ENCODE measurements at regions not wholly inside any gene's neighbourhood (a gene's known extent, or its start where the extent isn't known, plus 50 kb on each side); places are given as distances from the start of the nearest gene placed in this dataset.
A peak's percentile ranks its signal among the peaks of the same experiment; 100 is the strongest.

DNA sequence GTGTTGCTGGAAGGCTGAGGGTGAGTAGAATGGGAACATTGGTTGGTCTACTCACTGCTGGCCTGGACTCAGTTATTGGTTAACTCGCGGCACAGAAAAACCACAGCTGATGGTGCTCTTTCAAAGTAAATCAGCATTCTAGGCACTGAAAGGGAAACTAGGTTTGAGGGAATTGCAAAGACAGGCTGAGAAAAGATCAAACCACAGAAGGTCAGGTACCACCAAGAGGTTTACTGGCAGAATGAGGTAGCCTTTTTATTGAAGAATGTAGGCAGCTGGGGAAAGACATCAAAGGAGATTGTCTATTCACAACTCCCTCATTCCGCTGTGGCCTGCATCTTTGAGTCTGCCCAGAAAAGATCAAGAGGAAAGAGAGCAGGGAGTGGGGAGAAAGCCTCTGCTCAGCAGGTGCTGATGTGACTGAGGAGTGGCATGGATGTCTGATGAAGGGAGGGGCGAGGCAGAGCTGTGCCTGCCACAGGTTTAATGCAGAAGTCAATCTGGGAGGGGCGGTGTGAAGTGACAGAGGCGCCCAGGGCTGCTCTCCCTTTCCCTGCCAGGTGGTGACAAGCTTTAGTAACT lies 255.5 kb downstream of the MAN2A1 start:
- peak; percentile 21 for DNase-seq (ENCODE audit: low read depth)

DNA sequence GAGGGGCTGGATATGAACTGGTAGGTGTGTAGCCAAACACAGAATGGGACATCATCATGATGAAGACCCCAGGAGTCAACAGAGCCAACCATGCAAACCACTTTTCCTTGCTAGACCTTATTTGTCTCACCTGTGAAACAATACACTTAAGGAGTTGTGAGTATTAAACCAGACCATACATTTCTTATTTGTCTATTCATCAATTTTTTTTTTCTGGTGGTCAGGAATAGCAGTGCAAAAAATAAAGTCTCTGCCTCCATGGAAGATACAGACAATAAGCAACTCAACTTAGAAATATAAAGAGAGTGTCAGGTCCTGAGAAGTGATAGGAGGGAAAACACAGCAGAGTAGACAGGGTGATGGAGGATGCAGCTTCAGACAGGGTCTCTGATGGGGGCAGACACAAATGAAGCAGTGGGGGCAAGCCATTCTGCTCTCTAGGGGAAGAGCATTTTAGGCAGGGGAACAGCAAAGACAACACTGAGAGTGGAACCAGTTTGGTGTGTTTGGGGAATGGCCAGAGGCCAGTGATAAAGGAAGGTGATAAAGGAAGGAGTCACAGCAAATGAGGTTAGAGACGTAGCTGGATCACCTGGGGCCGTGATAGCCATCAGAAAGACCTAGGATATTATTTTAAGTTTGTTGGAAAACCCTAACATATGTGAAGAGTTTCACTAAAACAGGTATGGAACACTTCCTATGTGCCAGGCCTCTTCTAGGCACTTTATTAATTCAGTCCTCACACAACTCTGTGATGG lies 256.2 kb downstream of the MAN2A1 start:
- DNase-seq (ENCODE audit: low read depth) = no peak

DNA sequence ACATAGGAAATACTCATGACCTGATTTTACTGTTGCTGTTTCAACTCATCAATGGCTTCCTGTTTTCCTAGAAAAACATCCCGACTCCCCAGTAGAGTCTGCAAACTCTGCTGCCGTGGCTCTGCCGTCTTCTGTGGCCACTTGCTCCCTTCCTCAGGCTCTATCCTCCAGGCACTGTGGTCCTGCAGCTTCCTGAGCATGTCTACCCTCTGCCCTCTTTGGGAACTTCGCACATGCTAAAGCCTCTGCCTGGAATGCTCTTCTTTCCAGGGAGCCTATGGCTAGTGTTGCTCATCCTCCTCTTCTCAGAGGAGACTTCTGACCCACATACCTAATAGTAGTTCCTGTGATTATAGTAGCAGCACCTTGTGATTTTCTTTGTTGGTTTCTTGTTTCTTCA lies 256.9 kb downstream of the MAN2A1 start:
- no peak for DNase-seq (ENCODE audit: low read depth)

DNA sequence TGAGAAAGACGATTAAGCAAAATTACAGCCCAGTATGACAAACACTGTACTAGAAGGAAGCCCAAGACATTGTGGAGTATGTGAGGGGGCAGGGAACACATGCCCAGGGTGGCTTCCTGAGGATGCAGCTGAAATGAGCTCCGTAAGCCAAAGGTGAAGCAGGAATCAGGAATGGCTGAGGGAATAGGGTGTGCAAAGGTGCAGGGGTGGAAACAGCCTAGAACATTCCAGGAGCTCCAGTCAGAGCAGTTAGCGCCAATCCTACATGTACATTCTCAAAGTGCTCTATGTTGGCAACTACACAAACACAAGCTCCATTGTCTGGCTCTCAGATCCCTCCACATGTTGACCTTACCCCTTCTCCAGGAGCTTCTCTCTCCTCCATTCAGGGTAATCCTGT lies 257.9 kb downstream of the MAN2A1 start:
- DNase-seq (ENCODE audit: low read depth) = no peak

GRCh38 chr5:109950634-109951033 lies 260.9 kb downstream of the MAN2A1 start:
- no peak for DNase-seq (ENCODE audit: low read depth)

DNA sequence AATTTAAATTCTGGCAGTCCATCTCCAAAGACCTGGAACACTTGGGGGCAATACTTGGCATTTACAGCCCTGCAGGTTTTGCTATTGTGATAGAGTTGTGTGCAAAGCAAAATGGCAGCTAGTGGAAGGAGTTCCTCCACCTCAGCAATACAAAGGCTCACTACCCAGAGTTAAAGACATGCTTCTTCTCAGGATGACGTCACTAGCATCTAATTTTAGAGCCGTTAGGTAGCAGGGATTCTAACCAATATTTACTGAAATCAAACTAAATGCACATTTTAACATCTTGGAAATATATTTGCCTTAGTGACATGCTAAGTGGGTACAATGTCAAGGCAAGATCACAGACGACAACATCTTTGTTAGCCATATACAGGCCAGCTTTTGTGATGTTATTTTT lies 261.6 kb downstream of the MAN2A1 start:
- DNase-seq (ENCODE audit: low read depth) = no peak

GRCh38 chr5:109951758-109952157 lies 262.0 kb downstream of the MAN2A1 start:
- no peak for DNase-seq (ENCODE audit: low read depth)

GRCh38 chr5:109953761-109954160 lies 264.0 kb downstream of the MAN2A1 start:
- DNase-seq (ENCODE audit: low read depth) = peak; percentile 46

GRCh38 chr5:109956884-109957283 lies 267.2 kb downstream of the MAN2A1 start:
- no peak for DNase-seq (ENCODE audit: low read depth)

DNA sequence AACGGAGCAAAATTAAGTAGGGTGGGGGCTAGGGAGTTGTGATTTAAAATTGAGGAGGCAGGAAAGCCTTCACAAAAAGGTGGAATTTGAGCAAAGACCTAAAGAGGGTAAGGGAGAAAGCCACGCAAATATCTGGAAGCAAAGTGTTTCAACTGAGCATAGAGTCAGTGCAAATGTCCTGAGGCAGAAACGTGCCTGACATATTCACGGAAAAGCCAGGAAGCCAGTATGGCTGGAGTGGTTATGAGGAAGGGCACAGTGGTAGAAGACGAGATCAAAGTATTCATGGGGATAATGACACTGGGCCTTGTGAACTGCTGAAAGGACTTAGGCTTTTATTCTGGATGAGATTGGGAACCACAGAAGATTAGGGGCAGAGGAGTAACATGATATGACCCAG lies 268.4 kb downstream of the MAN2A1 start:
- DNase-seq (ENCODE audit: low read depth) = no peak

DNA sequence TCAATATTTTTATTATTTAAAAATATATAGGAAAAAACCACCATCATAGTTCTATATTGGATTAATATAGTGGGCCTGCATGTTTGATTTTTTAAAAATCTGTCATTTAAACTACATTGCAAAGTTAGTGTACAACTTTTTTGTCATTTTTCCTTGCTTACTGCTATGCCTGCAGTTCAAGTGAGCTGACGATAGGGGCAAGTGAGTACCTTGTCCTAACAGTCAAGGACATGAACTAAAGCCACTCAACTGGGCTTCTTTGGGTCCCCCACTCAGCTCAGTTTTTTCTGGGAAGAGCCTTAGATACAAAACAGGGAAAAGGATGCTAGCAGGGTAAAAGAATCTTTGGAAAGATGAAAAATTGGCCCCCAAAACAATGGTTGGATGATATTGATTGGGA lies 269.9 kb downstream of the MAN2A1 start:
- no peak for DNase-seq (ENCODE audit: low read depth)

DNA sequence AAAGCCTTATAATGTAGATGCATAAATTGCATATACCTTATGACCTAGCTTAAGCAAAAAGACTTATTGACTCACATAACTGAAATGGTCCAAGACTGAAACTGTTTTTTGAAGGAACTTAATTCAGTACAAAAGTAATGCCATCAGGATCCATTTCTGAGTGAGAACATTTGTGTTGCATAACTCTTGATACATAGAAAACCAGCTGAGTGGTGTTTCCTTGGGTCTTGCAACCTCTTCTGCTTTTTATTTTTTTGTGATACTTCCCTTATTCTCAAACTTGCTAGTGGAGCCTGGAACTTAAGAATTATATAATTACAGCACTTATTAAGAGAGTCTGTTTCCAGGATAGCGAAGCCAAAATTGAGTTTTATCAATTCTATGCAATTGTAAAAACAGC lies 272.0 kb downstream of the MAN2A1 start:
- no peak for DNase-seq (ENCODE audit: low read depth)

- DNase-seq (ENCODE audit: low read depth) = no peak
Measured at GRCh38 chr5:109962882-109963603, 273.3 kb downstream of the MAN2A1 start.

GRCh38 chr5:109964136-109964535 lies 274.4 kb downstream of the MAN2A1 start:
- peak; percentile 5 for DNase-seq (ENCODE audit: low read depth)

- DNase-seq (ENCODE audit: low read depth) = no peak
Measured at GRCh38 chr5:109965634-109966033, 275.9 kb downstream of the MAN2A1 start.

DNA sequence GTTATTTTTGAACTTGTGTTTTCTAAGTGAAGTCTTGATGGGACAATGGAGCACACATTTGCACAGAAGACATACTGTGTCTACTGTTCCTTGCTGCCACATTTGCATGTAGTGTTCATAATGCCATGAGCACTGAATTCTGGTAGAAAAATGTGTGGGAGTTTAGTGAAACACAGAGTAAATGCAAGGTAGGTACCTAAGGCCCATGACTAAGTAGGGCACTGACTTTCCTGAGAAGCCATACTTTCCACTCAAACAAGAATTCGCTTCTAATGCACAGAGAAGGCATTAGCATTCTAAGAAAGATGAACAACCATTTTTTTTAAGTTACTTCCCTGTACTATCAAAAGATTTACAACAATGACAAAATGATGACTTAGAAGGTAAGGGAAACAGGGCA lies 282.2 kb downstream of the MAN2A1 start:
- no peak for DNase-seq (ENCODE audit: low read depth)

- no peak for DNase-seq (ENCODE audit: low read depth)
Measured at GRCh38 chr5:109981979-109982378, 292.3 kb downstream of the MAN2A1 start.

- peak; percentile 84 for DNase-seq (ENCODE audit: low read depth)
Measured at GRCh38 chr5:109982966-109983534, 293.3 kb downstream of the MAN2A1 start.

DNA sequence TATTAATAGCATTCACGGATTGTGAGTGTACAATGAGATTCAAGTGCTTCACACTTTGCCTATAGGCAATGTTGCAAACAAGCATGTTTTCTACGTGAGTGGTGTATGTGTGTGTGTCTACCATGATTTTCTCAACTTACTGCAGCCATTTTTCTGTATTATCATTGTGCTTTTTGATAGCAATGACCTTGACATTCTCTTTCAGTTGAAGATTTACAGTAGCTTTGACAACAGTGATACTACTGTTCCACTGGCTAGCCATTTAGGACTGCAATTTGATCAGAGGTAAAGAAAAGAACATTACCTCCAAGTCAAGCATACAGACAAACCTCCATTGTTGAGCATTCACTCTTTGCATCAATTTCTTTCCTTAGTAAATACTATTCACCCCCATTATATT lies 297.0 kb downstream of the MAN2A1 start:
- no peak for DNase-seq (ENCODE audit: low read depth)

- peak; percentile 60 for DNase-seq (ENCODE audit: low read depth)
Measured at GRCh38 chr5:109987355-109987754, 297.6 kb downstream of the MAN2A1 start.

GRCh38 chr5:109987970-109988369 lies 298.2 kb downstream of the MAN2A1 start:
- peak; percentile 29 for DNase-seq (ENCODE audit: low read depth)

- DNase-seq (ENCODE audit: low read depth) = no peak
Measured at GRCh38 chr5:109989161-109989560, 299.4 kb downstream of the MAN2A1 start.
